GM23248 (cell line): ENCODE measurements at regions not wholly inside any gene's neighbourhood (a gene's known extent, or its start where the extent isn't known, plus 50 kb on each side); places are given as distances from the start of the nearest gene placed in this dataset.

ENCODE experiments used
- EZH2 ChIP-seq: fragments of 200-600 bp; sonication (generic); IDR thresholded peaks from 2 replicates; pipeline ENCODE4 v1.6.1; 2018; ENCODE audit warnings: antibody characterized with exemption, mild to moderate bottlenecking; ENCODE audit not compliant: insufficient read depth, poor library complexity, severe bottlenecking
- EZH2phosphoT487 ChIP-seq: fragments of 200-600 bp; sonication (generic); IDR thresholded peaks from 2 replicates; pipeline ENCODE4 v1.6.1; 2018; ENCODE audit warnings: antibody characterized with exemption, moderate library complexity, mild to moderate bottlenecking, low read depth; ENCODE audit not compliant: insufficient read depth

DNA sequence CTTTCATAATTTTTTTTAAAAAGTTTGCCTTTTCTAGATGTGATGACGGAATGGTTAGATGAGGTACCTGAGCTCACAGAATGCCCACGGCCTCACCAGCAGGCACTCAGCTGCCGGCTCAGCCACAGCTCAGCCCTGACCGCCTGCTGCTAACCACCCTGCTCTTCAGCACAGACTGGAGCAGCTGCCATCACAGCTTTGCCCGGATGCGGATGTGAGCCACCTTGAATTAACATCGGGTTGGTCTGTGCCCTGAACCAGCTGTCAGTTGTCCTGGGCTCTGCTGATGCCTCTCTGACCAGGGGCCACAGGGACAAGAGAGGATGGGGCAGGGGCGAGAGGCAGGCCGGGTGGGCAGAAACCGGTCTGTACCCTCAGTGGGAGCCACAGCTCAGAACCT, 93.3 kb downstream of the HMX1 start:
- TF ChIP-seq EZH2 (no peak), EZH2phosphoT487 (no peak)
